Left ventricle myocardium inferior (tissue), 1 donor: ENCODE measurements at regions not wholly inside any gene's neighbourhood (a gene's known extent, or its start where the extent isn't known, plus 50 kb on each side); places are given as distances from the start of the nearest gene placed in this dataset.

ENCODE experiments used
- DNase-seq: peaks from one replicate; pipeline ENCODE4 v3.0.0-alpha.2; 2020
- H3K27ac ChIP-seq: fragments of 200-600 bp; replicated peaks from 2 replicates; pipeline ENCODE4 v1.8.0; 2021
- H3K27me3 ChIP-seq: fragments of 200-600 bp; 2 replicates; pipeline ENCODE4 v1.8.0; 2021; ENCODE audit warnings: low read depth
- H3K36me3 ChIP-seq: fragments of 200-600 bp; 2 replicates; pipeline ENCODE4 v1.8.0; 2021
- H3K4me1 ChIP-seq: fragments of 200-600 bp; 2 replicates; pipeline ENCODE4 v1.8.0; 2021
- H3K4me3 ChIP-seq: fragments of 200-600 bp; 2 replicates; pipeline ENCODE4 v1.8.0; 2021; ENCODE audit warnings: mild to moderate bottlenecking, moderate library complexity
- H3K9me3 ChIP-seq: fragments of 200-600 bp; replicated peaks from 2 replicates; pipeline ENCODE4 v1.8.0; 2021
- intact Hi-C: fragments of 100-400 bp; cut with micrococcal nuclease; formaldehyde crosslinking; loops from one replicate; pipeline ENCODE4 v1.11.0; 2022
- TF ChIP-seq, protein P1 (sequence below): fragments of 200-600 bp; IDR thresholded peaks from 2 replicates; pipeline ENCODE4 v1.8.0; 2021; ENCODE audit warnings: antibody characterized with exemption, mild to moderate bottlenecking, borderline replicate concordance
- donor health status: DM: no; HTN: yes; CAD: no; lungs with severe emphysema.

DNA sequence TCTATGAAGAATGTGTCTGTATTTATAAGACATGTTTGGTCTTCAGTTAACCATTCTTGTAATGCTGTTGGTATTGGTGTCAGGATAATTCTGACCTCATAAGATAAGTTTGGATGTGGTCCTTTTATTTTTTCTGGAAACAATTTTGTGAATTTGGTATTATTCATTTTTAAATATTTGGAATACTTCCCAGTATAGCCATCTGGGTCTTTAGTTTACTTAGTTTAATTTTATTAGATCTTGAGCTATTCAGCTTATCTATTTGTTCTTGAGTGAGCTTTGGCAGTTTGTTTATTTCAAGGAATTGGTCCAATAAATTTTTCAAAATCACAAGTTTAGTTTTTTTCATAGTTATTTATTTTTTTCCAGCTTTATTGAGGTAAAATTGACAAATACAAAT is 335.4 kb upstream of the PCDH20 start:
- TF ChIP-seq, protein P1, sequence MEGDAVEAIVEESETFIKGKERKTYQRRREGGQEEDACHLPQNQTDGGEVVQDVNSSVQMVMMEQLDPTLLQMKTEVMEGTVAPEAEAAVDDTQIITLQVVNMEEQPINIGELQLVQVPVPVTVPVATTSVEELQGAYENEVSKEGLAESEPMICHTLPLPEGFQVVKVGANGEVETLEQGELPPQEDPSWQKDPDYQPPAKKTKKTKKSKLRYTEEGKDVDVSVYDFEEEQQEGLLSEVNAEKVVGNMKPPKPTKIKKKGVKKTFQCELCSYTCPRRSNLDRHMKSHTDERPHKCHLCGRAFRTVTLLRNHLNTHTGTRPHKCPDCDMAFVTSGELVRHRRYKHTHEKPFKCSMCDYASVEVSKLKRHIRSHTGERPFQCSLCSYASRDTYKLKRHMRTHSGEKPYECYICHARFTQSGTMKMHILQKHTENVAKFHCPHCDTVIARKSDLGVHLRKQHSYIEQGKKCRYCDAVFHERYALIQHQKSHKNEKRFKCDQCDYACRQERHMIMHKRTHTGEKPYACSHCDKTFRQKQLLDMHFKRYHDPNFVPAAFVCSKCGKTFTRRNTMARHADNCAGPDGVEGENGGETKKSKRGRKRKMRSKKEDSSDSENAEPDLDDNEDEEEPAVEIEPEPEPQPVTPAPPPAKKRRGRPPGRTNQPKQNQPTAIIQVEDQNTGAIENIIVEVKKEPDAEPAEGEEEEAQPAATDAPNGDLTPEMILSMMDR, result no peak
- intact Hi-C loops, result no loop called here
- H3K36me3 ChIP-seq, result no peaks in the 10 kb centered on the region
- H3K27me3 ChIP-seq, result no peaks in the 10 kb centered on the region
- no peaks in the 10 kb centered on the region for H3K4me1 ChIP-seq
- peaks cover 38% of the 10 kb centered on the region for H3K9me3 ChIP-seq
- DNase-seq, result no peak
- no peak overlapping the region for H3K4me3 ChIP-seq
- H3K27ac ChIP-seq, result no peak overlapping the region

DNA sequence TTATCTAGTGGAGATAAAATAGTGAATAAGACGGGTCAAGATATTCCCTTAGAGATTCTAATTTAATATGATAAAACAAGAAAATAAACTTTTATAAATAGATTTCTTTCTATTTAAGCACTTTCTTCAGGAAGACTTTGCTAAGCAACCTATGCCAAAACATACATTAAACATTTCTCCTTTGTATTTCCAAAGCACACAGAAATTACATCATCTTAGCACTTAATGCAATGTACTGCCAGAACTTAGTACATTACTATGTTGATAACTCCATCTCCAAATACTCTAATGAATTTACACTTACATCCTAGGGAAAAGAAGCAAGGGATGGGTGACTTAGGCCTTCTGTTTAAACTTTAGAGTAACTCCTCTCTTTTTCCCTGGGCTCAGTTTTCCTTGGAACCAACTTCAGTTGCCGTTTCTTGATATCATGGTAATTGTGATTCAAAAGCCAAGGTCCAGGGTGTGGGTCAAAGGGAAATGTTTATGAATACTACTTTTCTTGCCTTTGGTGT is 322.6 kb upstream of the PCDH20 start:
- H3K9me3 ChIP-seq, result peaks cover 18% of the 10 kb centered on the region
- H3K4me3 ChIP-seq, result no peak overlapping the region
- no peak overlapping the region for H3K27ac ChIP-seq
- TF ChIP-seq, protein P1, result no peak
- intact Hi-C loops, result no loop called here
- H3K27me3 ChIP-seq, result no peaks in the 10 kb centered on the region
- no peaks in the 10 kb centered on the region for H3K36me3 ChIP-seq
- no peaks in the 10 kb centered on the region for H3K4me1 ChIP-seq
- no peak for DNase-seq

DNA sequence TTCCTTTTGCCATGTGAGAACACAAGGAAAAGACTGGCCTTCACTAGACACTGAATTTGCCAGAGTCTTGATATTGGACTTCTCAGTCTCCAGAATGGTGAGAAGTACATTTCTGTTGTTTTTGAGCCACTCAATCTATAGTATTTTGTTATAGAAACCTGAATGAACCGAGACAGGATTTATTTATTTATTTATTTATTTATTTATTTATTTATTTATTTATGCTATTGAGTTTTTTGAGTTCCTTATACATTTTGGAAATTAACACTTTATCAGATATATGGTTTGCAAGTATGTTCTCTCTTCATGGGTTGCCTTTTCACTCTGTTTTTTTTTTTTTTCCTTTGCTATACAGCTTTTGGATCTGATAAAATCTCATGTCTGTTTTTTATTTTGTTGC is 319.0 kb upstream of the PCDH20 start:
- Histone ChIP-seq H3K4me1 (no peaks in the 10 kb centered on the region), H3K27me3 (no peaks in the 10 kb centered on the region), H3K4me3 (no peak overlapping the region), H3K27ac (no peak overlapping the region), H3K9me3 (peaks cover 16% of the 10 kb centered on the region), H3K36me3 (no peaks in the 10 kb centered on the region)
- intact Hi-C loops, result no loop called here
- TF ChIP-seq, protein P1, result no peak
- DNase-seq, result no peak

DNA sequence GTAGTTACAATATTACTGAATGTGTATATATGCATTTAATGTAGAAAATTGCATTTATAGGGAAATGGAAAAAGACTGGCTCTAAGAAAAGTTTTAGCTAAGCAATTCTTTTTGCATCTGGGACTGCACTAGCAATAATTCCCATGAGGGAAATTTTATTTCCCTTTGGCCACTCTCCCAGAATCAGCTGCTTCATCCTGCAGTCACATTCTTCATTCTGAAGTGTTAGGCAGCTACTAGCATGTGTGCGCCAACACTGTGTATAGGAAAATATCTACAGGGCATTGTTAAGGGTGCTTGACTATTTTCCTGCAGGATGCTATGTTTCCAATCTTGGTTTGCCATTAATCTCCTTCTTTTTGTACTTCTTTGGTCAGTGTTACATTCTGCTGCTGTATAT is 312.8 kb upstream of the PCDH20 start:
- Histone ChIP-seq H3K36me3 (no peaks in the 10 kb centered on the region), H3K4me1 (no peaks in the 10 kb centered on the region), H3K27me3 (no peaks in the 10 kb centered on the region), H3K4me3 (no peak overlapping the region), H3K9me3 (no peaks in the 10 kb centered on the region), H3K27ac (no peak overlapping the region)
- intact Hi-C loops, result no loop called here
- DNase-seq, result no peak
- TF ChIP-seq, protein P1, result no peak

DNA sequence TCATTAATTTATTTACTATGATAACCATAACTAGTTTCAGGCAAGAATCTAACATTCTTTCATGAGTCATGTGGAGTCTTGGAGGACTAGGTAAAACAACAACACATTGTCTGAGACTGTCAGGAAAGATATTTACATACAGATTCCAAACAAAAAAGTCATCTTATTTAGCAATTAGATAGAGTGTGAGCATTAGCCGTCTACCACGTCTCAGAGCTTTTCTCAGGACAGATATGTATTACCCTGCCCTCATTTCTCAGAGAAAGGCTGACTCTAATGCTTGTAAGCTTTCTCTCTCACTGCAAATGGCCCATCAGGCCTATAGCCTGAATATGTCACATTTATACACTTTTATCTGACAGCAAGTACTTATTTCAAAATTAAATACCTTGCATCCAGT is 312.1 kb upstream of the PCDH20 start:
- H3K9me3 ChIP-seq, result no peaks in the 10 kb centered on the region
- intact Hi-C loops, result no loop called here
- H3K27ac ChIP-seq, result no peak overlapping the region
- no peak overlapping the region for H3K4me3 ChIP-seq
- H3K4me1 ChIP-seq, result no peaks in the 10 kb centered on the region
- TF ChIP-seq, protein P1, result no peak
- H3K27me3 ChIP-seq, result no peaks in the 10 kb centered on the region
- DNase-seq, result no peak
- no peaks in the 10 kb centered on the region for H3K36me3 ChIP-seq

DNA sequence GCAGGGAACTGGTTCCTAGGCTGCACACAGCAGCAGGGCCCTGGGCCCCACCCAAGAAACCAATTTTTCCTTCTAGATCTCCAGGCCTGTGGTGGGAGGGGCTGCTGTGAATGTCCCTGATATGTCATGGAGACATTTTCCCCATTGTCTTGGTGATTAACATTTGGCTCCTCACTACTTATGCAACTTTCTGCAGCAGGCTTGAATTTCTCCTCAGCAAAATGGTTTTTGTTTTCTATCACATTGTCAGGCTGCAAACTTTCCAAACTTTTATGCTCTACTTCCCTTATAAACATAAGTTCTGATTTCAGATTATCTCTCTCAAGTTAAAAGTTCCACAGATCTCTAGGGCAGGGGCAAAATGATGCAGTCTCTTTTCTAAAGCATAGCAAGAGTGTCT is 310.2 kb upstream of the PCDH20 start:
- no peak for DNase-seq
- Histone ChIP-seq H3K4me1 (no peaks in the 10 kb centered on the region), H3K36me3 (no peaks in the 10 kb centered on the region), H3K27me3 (no peaks in the 10 kb centered on the region), H3K27ac (no peak overlapping the region), H3K9me3 (no peaks in the 10 kb centered on the region), H3K4me3 (no peak overlapping the region)
- intact Hi-C loops, result no loop called here
- TF ChIP-seq, protein P1, result no peak
